Glutamatergic neuron (in vitro differentiated cells): ENCODE measurements at regions not wholly inside any gene's neighbourhood (a gene's known extent, or its start where the extent isn't known, plus 50 kb on each side); places are given as distances from the start of the nearest gene placed in this dataset.

ENCODE experiments used
- DNase-seq: peaks from one replicate; pipeline ENCODE4 v3.0.0; 2022
- H3K27ac Mint-ChIP-seq: one replicate; pipeline ENCODE4 v1.8.0; 2020; ENCODE audit warnings: mild to moderate bottlenecking, mixed read lengths, inconsistent platforms; ENCODE audit not compliant: unreplicated experiment
- H3K27me3 Mint-ChIP-seq: one replicate; pipeline ENCODE4 v1.8.0; 2020; ENCODE audit warnings: mild to moderate bottlenecking, moderate library complexity, mixed read lengths, inconsistent platforms; ENCODE audit not compliant: unreplicated experiment
- H3K36me3 Mint-ChIP-seq: one replicate; pipeline ENCODE4 v1.8.0; 2020; ENCODE audit warnings: mild to moderate bottlenecking, mixed read lengths, inconsistent platforms; ENCODE audit not compliant: unreplicated experiment
- H3K4me1 Mint-ChIP-seq: one replicate; pipeline ENCODE4 v1.8.0; 2020; ENCODE audit warnings: mild to moderate bottlenecking, low read depth, mixed read lengths, inconsistent platforms; ENCODE audit not compliant: unreplicated experiment
- H3K4me3 Mint-ChIP-seq: one replicate; pipeline ENCODE4 v1.8.0; 2020; ENCODE audit warnings: mild to moderate bottlenecking, mixed read lengths, inconsistent platforms; ENCODE audit not compliant: unreplicated experiment
- H3K9me3 Mint-ChIP-seq: one replicate; pipeline ENCODE4 v1.8.0; 2020; ENCODE audit warnings: mild to moderate bottlenecking, moderate library complexity, mixed read lengths, inconsistent platforms; ENCODE audit not compliant: unreplicated experiment
- TF ChIP-seq, protein P1 (sequence below): fragments of 200-600 bp; sonication (generic); IDR thresholded peaks from one replicate; pipeline ENCODE4 v1.5.0; 2021; ENCODE audit not compliant: partially characterized antibody, unreplicated experiment

DNA sequence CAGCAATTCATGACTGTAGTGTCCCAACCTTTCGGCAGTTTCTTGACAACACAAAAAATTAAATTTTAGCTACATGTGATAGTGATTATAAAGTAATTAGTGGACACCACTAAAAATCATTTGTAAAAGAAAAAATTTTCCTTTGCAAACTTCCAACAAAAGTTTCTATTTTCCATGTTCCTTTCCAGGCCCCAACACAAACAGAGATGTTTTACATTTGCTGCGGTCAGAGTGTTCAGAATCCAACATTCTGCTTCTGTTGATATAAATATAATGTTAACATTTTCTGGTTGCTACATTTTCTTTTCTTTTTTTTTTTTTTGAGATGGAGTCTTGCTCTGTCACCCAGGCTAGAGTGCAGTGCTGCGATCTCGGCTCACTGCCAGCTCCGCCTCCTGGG, 54.9 kb upstream of the WLS start:
- Mint-ChIP-seq H3K27ac (no peak overlapping the region), H3K4me3 (no peak overlapping the region), H3K4me1 (peaks cover 6% of the 10 kb centered on the region), H3K36me3 (no peaks in the 10 kb centered on the region), H3K9me3 (no peaks in the 10 kb centered on the region), H3K27me3 (no peaks in the 10 kb centered on the region)
- TF ChIP-seq, protein P1, sequence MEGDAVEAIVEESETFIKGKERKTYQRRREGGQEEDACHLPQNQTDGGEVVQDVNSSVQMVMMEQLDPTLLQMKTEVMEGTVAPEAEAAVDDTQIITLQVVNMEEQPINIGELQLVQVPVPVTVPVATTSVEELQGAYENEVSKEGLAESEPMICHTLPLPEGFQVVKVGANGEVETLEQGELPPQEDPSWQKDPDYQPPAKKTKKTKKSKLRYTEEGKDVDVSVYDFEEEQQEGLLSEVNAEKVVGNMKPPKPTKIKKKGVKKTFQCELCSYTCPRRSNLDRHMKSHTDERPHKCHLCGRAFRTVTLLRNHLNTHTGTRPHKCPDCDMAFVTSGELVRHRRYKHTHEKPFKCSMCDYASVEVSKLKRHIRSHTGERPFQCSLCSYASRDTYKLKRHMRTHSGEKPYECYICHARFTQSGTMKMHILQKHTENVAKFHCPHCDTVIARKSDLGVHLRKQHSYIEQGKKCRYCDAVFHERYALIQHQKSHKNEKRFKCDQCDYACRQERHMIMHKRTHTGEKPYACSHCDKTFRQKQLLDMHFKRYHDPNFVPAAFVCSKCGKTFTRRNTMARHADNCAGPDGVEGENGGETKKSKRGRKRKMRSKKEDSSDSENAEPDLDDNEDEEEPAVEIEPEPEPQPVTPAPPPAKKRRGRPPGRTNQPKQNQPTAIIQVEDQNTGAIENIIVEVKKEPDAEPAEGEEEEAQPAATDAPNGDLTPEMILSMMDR: no peak
- DNase-seq: no peak

GRCh38 chr1:68285046-68285445, 52.7 kb upstream of the WLS start:
- no peak overlapping the region for H3K4me3 Mint-ChIP-seq
- no peaks in the 10 kb centered on the region for H3K36me3 Mint-ChIP-seq
- no peak overlapping the region for H3K27ac Mint-ChIP-seq
- H3K4me1 Mint-ChIP-seq: no peaks in the 10 kb centered on the region
- no peak for DNase-seq
- no peaks in the 10 kb centered on the region for H3K27me3 Mint-ChIP-seq
- TF ChIP-seq, protein P1: no peak
- H3K9me3 Mint-ChIP-seq: no peaks in the 10 kb centered on the region

- Mint-ChIP-seq H3K4me1 (no peaks in the 10 kb centered on the region), H3K27me3 (peaks cover 2% of the 10 kb centered on the region), H3K4me3 (no peak overlapping the region), H3K27ac (no peak overlapping the region), H3K36me3 (no peaks in the 10 kb centered on the region), H3K9me3 (no peaks in the 10 kb centered on the region)
- TF ChIP-seq, protein P1: no peak
- no peak for DNase-seq
Measured at GRCh38 chr1:68281946-68282615, 49.8 kb upstream of the WLS start.
